ENCODE measurements at regions not wholly inside any gene's neighbourhood (a gene's known extent, or its start where the extent isn't known, plus 50 kb on each side); places are given as distances from the start of the nearest gene placed in this dataset.

GRCh38 chr21:36589352-36589971 lies 109.5 kb upstream of the SIM2 start:
- peak; percentile 80 for TF ChIP-seq CTCF (IDR thresholded peaks at IDR 0.05; ENCODE audit: low read depth, low read length)
- no peak for TF ChIP-seq EZH2phosphoT487 (IDR thresholded peaks at IDR 0.05; ENCODE audit: low read depth)
